Thyroid gland (tissue), 4 donors: ENCODE measurements at regions not wholly inside any gene's neighbourhood (a gene's known extent, or its start where the extent isn't known, plus 50 kb on each side); places are given as distances from the start of the nearest gene placed in this dataset.

Experiments used
- CTCF ChIP-seq, 6 experiments: fragments of 200-600 bp in 3 of 6; fragments of 450-650 bp in 3 of 6; sonication (generic) in 3 of 6; IDR thresholded peaks; one replicate each; pipeline ENCODE4 v1.5.1; 2016 to 2019; ENCODE audit warnings: antibody characterized with exemption in 6 of 6, mild to moderate bottlenecking in 2 of 6, inconsistent platforms in 1 of 6, moderate library complexity in 1 of 6
- POLR2A ChIP-seq, 2 donors: fragments of 450-650 bp; IDR thresholded peaks; one replicate each; pipeline ENCODE4 v1.6.1; 2017; ENCODE audit warnings: antibody characterized with exemption in 2 of 2, mild to moderate bottlenecking in 2 of 2, moderate library complexity in 1 of 2

- no peak for TF ChIP-seq CTCF (IDR thresholded peaks at IDR 0.05)
- no peak for TF ChIP-seq POLR2A (IDR thresholded peaks at IDR 0.05)
Measured at GRCh38 chr18:67730886-67731285, 214.4 kb upstream of the DSEL start.
